Activated gamma-delta T cell treated with Interleukin-2 at 50 U/mL for 16 hours (primary cell): ENCODE measurements at regions not wholly inside any gene's neighbourhood (a gene's known extent, or its start where the extent isn't known, plus 50 kb on each side); places are given as distances from the start of the nearest gene placed in this dataset.

Experiments used
- DNase-seq: peaks from one replicate; pipeline ENCODE4 v3.0.0-alpha.2; 2020

DNA sequence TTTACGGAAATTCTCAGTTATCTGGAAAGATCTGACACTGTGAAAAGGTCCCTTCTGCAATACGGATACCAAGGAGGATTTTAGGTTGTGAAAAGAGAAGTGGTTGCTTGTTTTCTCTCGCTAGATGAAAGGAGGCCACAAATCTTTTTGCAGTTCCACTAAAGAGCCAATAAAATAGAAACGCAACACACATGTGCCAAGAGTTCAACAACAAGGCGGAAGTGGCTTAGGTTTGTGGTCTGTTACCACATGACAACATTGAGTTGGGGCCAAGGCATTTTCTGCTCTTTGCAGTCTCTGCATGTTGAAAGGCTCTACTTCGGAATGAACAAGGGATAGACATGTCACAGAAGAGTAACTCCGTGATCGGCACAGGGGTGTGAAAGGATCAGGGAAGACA lies 115.7 kb upstream of the OSR1 start:
- peak; percentile 20 for DNase-seq

DNA sequence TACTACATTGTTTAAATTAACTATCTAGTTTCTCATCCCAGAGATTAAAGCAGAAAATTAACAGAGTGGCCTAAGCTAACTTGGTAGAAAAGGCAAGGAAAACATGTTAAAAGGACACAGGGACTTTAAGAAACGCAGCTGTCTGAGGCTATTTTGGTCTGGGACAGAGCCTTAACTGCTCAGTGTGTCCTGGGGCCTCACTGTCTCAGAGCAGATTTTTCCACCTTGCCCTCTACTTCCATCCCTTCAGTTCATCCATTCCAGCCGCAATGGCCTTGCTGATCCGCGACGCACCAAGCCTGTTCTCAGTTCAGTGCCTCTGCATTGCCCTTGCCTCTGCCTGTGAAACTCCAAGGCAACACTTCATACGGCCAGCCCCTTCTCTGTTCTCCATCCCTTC lies 114.9 kb upstream of the OSR1 start:
- DNase-seq: no peak

DNA sequence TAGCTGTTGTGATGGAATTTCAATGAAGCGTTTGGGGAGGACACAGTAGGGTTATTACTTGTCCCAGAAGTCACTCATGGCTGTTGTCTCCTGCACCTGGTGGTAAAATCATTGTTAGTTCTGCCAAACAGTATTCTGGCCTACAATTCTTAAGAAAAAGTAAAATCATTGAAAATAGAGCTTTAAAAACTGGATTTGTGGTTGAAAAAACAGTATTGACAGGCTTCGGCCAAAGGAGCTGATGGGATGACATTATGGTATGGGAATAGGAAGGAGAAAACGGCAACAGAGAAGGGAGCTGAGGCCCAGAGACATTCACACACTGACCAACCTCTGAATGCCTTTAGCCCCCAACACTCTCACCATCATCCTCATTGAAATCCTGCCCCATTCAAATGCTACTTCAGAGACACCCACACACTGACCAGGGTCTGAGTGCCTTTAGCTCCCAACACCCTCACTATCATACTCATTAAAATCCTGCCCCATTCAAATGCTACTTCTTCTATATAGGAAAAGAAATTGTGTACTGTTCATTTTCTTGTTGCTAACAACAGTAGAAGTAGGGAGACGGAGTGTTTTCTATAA lies 114.1 kb upstream of the OSR1 start:
- no peak for DNase-seq

DNA sequence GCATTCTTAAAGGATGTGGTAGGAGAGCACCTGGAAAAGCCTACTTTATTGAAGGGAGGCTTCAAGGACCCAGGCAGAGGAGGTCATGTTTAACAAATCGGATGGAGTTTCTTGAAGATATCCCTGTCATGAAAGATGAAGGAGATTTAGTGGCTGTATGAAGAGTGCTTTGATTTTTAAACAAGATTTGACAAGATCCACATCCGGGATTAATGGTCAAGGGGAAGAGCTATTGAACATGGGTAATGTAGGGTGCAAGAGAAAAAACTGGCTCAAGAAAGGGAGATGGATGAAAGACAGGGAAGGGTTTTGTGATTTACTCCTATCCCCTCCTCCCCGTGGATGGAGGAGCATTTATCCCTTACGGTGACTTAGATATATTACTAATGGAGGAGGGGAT lies 113.1 kb upstream of the OSR1 start:
- DNase-seq: no peak

DNA sequence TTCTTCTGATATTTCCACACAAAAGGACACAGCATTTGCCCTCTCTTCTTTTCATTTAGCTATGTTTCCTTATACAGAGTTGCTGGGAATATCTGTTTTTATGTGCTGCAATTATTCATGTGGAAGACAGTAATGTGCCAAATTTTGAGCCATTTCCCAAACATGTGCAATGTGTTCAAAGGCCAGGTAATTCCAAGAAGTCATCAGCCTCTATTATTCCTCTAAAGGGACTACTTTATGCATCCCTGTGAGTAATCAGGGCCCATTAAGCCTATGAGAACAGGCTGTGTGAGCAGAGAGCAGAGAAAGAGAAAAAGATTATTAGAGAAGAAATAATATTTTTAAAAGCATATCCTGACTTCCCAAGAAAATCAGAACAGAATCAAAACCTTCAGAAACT lies 107.6 kb upstream of the OSR1 start:
- no peak for DNase-seq

DNA sequence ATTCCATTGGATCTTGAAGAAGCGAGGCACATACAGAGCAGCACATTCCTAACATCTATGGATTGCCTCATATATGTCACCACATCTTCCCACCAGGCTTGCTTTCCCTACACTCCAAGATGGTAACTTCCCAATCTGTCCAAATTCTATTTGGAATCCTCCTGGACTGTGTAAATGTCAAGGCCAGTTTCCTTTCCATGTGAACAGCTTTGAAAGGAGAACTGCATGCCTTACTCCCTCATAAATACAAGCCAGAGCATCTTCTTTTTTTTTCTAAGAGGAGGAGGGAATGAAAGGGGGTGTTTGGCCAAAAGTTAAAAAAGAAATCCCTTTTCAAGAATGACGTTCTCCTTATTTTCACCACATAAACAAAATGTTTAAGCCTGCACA lies 103.8 kb upstream of the OSR1 start:
- DNase-seq: no peak

DNA sequence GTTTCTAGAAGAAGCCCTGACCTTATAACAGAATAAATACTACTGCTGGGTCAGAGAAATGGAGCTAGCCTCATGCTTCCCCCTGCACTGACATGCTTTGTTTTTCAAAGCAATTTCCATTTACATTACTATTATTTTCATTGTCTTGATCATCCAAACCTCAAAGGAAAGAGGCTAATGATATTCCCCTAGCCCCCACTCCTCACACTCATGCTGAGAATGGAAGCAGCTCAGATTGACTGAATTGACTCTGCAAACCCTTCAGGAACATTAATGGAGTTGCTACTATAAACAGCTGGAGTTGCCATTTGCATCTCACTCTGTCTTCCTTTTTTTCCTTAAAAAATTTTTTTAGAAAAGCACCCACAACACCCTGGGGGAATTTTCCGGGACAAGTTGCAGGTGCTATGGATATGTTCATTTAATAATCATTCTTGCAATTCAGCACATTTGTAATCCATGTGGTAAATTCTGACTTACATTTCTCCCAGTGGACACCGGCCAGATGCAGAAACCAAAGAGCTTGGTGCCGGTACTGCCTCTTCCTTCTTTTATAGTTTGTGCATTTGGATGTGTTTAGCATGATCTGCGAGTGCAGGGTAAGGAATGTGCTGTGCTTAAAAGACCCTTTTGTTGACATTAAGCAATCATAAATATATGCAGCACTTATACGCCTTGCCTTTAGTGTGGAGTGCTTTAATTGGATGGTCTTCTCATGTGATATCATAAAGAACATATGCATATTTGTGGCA lies 103.3 kb upstream of the OSR1 start:
- DNase-seq: no peak

DNA sequence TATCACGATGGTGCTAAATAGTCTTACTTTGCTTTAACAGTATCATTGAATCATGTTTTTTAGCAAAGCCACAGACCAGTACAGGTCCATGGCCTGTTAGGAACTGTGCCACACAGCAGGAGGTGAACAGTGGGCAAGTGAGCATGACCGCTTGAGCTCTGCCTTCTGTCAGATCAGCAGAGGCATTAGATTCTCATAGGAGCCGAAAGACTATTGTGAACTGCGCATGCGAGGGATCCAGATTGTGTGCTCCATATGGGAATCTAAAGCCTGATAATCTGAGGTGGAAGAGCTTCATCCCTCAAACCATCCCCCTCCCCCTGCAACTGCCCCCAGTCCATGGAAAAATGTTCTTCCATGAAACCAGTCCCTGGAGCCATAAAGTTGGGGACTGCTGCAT lies 102.3 kb upstream of the OSR1 start:
- no peak for DNase-seq

DNA sequence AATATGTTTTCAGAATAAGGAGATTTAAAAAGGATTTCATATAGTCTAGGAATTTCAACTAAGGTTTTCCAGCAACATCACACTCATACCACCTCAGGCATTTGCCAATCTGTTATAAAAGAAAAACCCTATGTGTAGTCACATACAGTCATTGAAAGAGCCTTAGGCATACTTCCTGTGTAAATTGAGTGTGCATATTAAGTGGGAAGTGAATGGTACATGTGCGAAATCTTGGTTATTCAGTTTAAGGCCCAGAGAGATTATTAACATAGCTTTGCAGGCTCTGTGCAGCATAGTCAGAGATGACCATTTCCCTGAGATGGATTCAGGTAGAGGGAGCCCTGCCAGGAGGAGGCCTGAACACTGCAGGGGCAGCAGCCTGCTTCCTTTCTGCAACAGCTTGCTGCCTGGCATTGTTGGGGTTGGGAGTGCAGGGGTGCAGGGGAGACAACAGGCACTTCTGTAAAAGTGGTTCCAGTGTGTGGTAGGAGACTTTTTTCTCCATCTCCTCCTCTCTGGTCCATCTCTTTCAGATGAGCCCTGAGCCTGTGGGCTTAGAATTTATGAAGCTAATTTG lies 100.1 kb upstream of the OSR1 start:
- DNase-seq: no peak

DNA sequence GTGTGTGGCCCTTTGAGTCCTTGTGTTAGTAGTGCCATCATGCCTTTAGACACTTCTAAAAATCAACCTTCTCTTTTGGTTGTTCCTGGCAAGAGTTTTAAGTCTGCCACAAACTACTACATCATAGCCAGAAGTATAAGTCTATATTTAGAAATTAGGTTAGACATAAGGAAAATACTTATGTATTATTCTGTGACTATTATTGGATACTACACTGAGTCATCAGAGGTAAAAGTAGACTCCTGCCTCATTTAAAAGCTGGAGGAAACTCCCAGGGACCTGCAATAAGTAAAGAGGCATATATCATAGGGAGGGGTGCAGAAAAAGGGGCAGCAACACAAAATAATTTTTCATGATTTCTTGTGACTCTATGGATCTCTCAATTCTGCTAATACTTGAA lies 99.4 kb upstream of the OSR1 start:
- DNase-seq: no peak

DNA sequence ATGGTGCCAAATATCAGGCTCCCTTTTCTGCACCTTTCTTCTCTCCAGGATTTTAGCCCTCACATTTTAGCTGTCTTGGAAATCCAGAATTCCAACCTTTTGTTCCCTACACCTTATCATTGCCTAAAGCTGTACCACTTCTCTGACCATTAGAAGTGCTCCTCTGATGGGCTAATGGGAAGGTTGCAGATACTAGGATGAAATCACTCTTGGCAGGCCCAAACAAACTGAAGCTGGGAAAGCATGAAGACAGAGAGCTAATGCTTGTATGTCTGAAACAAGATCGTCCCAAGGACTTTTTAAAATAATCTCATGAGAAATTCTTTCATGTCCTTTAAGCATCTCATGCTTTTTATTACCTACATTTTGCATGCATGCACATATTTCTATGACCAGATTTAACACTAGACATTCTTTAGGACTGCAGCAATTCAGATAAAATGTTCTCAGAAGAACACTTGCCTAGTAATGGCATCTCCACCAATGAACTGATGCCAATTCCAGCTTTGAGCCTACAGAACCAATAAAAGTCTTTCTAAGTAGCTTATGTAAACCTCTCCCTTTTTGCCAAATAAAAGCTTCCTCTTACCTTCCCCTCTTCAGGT lies 98.4 kb upstream of the OSR1 start:
- DNase-seq: no peak

DNA sequence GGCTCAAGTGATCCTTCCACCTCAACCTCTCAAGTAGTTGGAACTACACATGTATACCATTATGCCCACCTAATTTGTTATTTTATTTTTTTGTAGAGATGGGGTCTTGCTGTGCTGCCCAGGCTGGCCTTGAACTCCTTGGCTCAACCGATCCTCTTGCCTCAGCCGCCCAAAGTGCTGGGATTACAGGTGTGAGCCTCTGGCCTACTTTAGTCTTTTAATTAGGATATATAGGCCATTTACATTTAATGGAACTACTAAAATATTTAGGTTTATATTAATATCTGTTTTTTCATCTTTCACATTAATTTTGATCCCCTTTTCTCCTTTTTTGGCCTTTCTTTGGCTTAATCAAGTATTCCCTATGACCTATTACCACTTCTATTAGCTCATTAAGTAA lies 95.7 kb upstream of the OSR1 start:
- no peak for DNase-seq

DNA sequence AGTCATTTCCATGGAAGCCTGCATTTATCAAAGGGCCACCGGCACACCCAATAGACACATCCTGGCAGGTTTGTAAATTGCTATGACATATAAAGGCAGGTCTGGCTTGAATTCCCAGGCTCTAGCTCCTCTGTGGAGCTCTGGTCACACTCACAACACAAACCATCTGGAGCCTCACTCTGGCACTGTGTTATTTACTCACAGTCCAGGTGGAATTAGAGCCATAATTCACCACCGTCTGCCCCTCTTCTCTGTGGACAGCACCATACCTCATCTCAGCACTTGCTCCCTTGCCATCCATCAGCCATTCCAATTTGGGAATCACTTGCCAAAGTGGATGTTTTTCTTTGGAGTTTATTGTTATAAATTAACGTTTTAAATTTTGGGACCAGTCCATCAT lies 84.3 kb upstream of the OSR1 start:
- DNase-seq: no peak

DNA sequence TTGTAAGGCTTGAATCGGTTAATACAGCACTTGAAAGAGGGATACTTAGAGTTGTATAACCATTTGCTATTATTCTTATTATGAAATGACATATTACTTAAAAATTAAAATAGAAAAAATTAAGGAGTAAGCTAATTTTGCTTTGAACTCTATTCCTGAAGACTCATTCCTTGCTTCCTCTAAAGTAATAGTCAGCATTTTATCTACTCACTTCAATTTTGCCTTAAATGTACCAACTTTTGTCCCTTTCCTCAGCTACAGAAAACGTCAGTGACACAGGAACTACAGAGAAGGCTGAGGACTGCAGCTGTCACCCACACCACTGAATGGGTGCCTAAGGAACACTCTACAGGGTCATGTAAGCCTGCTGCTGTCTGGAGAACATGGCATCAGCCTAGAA lies 80.7 kb upstream of the OSR1 start:
- no peak for DNase-seq

DNA sequence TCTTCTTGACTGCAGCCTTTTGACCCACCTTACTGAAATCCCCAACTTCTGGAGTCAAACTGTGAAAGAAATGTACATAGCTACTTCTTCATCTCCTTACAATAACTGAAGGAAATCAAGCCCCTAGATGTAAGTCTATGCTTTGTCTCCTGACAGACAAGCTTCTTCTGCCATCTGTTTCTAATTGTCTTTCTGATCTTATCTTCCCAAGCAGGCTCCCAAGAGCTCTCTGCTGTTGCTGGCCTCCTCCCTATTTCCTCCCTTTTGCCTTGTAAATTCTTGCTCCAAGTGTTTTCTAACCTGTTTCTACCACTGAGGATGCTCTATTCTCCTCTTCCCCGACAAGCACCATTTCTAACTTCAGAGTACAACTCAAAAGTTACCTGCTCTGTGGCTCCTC lies 77.4 kb upstream of the OSR1 start:
- no peak for DNase-seq

DNA sequence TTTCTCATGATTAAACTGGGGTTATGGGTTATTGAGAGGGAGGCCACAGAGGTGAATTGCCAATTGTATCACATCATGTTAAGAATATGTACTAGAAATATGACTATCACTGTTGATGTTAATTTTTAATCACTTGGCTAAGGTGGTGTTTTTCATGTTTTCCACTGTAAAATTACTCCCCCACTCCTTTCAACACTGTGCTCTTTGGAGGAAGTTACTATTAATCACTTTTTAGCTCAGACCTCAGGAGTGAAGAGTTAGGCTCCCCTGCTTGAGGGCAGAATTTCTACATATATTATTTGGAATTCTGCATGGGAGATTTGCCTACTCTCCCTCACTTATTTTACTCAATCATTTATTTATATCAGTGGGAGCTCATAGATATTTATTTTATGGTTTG lies 76.0 kb upstream of the OSR1 start:
- no peak for DNase-seq

DNA sequence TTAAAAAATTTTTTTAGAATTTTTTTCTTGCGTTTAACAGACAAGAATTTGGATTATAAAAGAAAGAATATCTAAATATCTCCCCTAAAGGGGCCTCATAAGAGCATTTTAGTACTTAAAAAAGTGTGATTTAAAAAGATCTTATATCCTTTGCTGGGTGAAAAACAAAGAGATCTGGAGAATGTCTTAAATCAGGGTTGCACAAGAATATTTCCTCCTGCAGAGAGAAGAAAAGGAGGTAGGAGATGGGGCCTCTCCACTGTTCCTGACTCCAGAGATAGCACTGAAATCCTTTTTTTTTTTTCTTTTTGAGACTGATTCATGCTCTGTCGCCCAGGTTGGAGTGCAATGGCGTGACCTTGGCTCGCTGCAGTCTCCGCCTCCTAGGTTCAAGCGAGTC lies 68.5 kb upstream of the OSR1 start:
- no peak for DNase-seq

DNA sequence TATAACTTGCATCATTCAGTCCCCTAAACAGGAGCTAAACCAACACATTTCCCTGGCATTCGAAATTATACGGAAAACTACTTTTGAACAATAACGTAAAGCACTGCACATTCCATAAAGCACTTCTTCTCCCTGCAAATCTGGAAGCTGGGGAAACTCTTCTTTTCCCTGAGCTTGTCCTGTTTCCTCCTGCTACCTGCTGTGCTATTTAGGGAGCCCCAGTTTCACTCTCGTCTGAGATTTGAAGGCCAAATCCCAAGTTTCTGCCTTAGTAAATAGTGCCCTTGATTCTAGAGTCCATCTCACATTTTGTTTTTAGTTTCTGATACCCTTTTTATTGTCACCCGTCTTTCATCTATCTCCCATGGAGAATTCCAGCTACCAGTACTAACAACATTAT lies 67.7 kb upstream of the OSR1 start:
- no peak for DNase-seq

DNA sequence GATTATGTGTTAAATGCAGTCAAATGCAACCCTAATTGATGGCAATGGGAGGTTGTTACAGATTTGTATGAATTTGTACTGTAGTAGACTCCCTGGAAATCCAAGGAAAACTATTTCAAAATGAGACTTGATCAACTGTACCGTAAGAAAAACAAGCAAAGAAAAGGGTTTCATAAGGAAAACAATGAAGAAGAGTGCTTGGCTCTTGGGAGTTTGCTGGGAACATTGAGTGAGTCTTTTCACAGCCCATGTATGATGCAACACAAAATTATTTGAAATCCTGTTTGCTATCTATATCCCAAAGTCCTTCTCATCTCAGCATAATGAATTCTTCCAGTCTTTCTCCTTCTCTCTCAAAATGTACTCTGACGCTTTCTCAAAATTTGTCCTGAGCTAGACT lies 67.0 kb upstream of the OSR1 start:
- DNase-seq: no peak

DNA sequence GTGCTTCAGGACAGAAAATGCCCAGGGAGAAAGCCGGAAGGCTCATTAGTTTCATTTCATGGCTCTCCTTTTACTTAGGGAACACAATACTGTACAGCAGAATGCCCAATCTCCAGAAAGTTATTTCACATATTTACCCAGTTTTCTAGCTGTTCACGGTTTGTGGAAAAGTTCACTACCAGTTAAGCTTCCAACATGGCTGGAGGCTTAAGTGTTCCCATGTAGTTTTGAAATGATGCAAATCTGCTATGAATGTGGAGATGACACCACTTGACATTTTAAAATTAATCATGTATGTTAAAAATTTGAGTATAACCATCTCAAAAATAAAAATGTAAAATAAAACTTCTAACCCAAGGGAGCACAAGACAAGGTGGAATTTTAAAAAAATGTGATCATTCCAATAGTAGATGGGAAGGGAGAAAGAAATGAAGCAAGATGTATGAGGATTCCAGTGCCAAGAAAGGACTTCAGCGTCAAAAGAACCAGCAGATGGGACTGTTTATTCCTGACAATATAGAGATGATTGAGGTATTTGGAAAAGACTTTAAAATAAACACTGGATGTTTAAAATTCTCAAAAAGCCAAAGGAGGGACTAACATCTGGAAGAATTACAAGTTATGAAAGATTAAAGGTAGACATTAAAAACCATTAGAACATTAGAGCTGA lies 60.9 kb upstream of the OSR1 start:
- no peak for DNase-seq

DNA sequence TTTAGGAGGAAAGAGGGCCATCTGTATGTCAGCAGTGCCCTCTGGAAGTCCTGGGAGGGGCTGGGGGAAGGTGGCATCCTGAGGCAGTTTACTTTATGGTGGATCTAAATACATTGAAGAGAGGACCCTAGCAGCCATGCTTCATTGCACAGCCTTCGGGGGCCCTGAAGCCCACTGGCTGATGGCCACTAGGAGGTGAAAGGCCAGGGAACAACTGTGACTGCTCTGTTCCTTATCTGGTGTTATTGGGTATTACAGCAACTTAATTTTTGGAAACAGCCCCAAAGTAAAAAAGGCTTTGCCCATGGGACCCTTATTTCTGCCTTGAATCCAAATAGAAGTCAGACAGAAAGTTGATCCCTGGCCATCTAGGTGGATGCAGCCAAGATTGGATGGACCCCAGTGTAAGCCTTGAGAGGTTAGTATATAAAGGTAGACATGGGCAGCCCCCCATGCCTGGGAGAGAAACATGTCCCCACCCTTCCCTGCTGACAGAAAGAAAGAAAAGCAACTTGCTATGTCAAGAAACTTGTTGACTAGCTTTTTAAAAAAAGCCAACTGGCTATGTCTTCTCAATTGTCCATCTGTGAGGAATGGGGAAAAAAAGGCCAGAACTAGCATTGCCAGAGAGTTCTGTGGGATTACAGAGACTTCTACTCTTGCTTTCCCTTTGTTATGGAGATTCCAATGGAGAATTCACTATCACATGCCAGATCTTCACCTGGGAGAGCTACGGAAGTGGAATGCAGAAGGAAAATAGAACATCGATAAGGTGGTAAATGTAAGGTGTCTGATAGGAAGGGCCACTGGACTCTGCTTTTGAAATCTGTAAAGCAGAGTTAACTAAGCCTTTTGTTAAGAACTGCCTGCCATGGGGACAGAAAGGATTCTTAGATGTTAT lies 58.6 kb upstream of the OSR1 start:
- no peak for DNase-seq

DNA sequence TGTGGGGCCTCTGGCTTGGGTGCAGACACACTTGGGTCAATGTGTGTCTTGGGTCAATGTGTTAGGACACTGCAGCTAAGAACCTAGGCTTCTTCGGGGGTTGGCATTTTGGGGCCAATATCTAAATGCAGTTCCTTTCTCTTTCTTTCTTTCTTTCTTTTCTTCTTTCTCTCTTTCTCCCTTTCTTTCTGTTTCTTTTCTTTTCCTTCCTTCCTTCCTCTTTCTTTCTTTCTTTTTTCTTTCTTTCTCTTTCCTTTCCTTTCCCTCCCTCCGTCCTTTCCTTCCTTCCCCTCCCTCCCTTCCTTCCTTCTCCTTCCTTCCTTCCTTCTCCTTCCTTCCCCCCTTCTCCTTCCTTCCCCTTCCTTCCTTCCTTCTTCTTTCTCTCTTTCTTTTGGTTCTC lies 57.7 kb upstream of the OSR1 start:
- DNase-seq: no peak

DNA sequence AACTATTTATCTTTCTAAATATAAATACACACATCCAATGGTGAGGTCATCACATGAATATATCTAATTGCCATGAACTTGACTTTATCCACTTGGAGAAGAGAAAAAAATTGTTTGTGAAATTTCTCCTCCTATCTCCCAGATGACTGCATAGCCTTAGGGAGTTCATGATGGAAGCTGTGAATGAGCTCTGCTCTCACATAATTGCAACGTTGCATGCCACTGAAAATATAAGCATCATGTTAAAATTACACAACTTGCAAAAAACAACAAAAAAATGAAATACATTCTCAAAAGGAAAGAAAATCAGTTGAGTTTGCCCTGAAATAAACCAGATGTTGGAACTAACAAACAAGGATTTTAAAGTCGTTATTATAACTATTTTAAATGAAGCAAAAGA lies 50.6 kb upstream of the OSR1 start:
- no peak for DNase-seq
